ENCODE measurements at regions not wholly inside any gene's neighbourhood (a gene's known extent, or its start where the extent isn't known, plus 50 kb on each side); places are given as distances from the start of the nearest gene placed in this dataset.

DNA sequence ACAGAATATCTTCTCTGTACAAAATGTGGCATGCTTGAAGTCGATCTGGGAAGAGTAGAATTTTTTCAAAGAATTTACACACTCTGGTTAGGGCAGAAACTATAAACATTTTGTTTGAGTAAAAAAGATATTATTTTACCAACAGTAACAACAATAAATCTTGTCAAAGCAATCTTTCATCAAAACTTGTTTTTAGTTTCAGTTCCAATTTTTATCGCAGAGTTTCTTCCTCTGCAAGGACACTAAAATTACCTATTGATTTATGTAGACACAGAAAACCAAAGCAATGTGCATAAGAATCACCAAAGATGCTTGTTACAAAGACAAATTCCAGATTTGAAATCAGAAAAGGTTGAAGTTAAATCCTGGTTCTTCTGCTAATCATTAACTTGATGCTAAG is 61.9 kb downstream of the CGGBP1 start (continued):
- TF ChIP-seq THRA (IDR thresholded peaks at IDR 0.05): no peak
- no peak for TF ChIP-seq MCM5 (IDR thresholded peaks at IDR 0.05; ENCODE audit: low read depth)
- TF ChIP-seq, protein P1, sequence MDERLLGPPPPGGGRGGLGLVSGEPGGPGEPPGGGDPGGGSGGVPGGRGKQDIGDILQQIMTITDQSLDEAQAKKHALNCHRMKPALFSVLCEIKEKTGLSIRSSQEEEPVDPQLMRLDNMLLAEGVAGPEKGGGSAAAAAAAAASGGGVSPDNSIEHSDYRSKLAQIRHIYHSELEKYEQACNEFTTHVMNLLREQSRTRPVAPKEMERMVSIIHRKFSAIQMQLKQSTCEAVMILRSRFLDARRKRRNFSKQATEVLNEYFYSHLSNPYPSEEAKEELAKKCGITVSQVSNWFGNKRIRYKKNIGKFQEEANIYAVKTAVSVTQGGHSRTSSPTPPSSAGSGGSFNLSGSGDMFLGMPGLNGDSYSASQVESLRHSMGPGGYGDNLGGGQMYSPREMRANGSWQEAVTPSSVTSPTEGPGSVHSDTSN (CRISPR knock-in tag; IDR thresholded peaks at IDR 0.05; ENCODE audit: low read depth): no peak
- TF ChIP-seq, protein P1 (tag; conservative IDR thresholded peaks at IDR 0.05; ENCODE audit: low read depth): peak; percentile 86
- TF ChIP-seq KLF16 (IDR thresholded peaks at IDR 0.05): no peak
- TF ChIP-seq BRF1 (IDR thresholded peaks at IDR 0.05; ENCODE audit: borderline replicate concordance, extremely low read depth, insufficient read length): no peak
- TF ChIP-seq ZNF764 (CRISPR knock-in tag; IDR thresholded peaks at IDR 0.05; ENCODE audit: low read depth): no peak

GRCh38 chr3:87993566-87993965 is 65.2 kb downstream of the CGGBP1 start:
- CTCF ChIA-PET (ENCODE audit: low intra/inter-chr PET ratio): no interaction called here
- in situ Hi-C loops (cut with MboI): no loop called here

More at GRCh38 chr3:87993566-87993965, 65.2 kb downstream of the CGGBP1 start:
- Histone ChIP-seq H3K9me3 (replicated peaks; ENCODE audit: control insufficient read depth, insufficient read depth, low read depth, low read length) (no peaks in the 10 kb centered on the region), H2AFZ (ENCODE audit: low read depth, low read length) (no peak overlapping the region), H3K4me3 (no peak overlapping the region), H3K27me3 (ENCODE audit: control insufficient read depth in 2 of 2, insufficient read depth in 2 of 2, low read length in 2 of 2) (no peaks in the 10 kb centered on the region), H4K20me1 (replicated peaks; ENCODE audit: control insufficient read depth, insufficient read depth, low read length) (no peaks in the 10 kb centered on the region), H3K9ac (ENCODE audit: insufficient read depth in 1 of 2, low read depth in 2 of 2, low read length in 2 of 2) (no peak overlapping the region), H3K9me1 (ENCODE audit: control insufficient read depth, insufficient read depth, low read length) (no peaks in the 10 kb centered on the region), H3K36me3 (ENCODE audit: control insufficient read depth, insufficient read depth, low read length) (peaks cover 6% of the 10 kb centered on the region; the same call in 1 of the 3 replicates), H3K4me1 (replicated peaks in 1 of 2; ENCODE audit: control insufficient read depth in 2 of 2, insufficient read depth in 2 of 2, low read length in 2 of 2) (no peaks in the 10 kb centered on the region), H3K4me2 (ENCODE audit: insufficient read depth, low read length) (no peak overlapping the region), H3K79me2 (ENCODE audit: control insufficient read depth, insufficient read depth, low read length) (no peaks in the 10 kb centered on the region), H3K27ac (ENCODE audit: extremely low read depth, low read depth, low read length) (no peak overlapping the region)
- BruUV-seq (replicated peaks): no TSS peak
- FAIRE-seq (no peak), ATAC-seq (no peak), DNase-seq (ENCODE audit: extremely low read depth in 1 of 4, low spot score in 3 of 4) (no peak)
- intact Hi-C loops (cut with micrococcal nuclease): no loop called here
- TF ChIP-seq TAF7 (tag; IDR thresholded peaks at IDR 0.05) (no peak), C11orf30 (IDR thresholded peaks at IDR 0.05; ENCODE audit: low read depth) (0 out of 2 replicates have a peak, but pooled peaks have one; percentile 5), ZNF316 (IDR thresholded peaks at IDR 0.05) (peak; percentile 17; the same call in 1 of the 2 replicates)
- 76% methylated on average over 2 of the region's 4 CpGs for WGBS (ENCODE audit: insufficient coverage, low coverage, missing lambda C conversion rate)
- POLR2A ChIA-PET: no interaction called here
